ENCODE measurements at regions not wholly inside any gene's neighbourhood (a gene's known extent, or its start where the extent isn't known, plus 50 kb on each side); places are given as distances from the start of the nearest gene placed in this dataset.

DNA sequence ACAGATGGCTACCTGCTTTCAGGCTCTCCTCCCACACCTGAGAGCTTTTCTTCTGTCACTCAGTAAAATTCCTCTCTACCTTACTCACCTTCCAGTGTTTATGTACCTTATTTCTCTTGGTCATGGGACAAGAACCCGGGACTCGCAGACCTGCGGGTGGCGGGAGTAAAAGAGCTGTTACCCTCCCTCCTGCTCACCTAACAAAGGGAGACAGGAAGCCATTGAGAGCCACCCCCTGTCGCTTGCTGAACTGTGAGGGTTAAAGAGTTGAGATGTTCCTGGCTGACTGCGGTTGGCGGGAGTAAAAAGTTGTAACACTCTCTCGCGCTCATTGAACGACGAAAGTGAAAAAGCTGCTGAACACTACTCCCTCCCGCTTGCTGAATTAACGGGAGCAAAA, 1935.1 kb upstream of the FLRT2 start:
- Histone ChIP-seq H3K27ac (ENCODE audit: low read depth, low read length, poor library complexity, severe bottlenecking) (no peak overlapping the region), H3K4me2 (ENCODE audit: low read length) (no peak overlapping the region), H3K4me1 (ENCODE audit: insufficient read depth, low read length, poor library complexity, severe bottlenecking) (no peaks in the 10 kb centered on the region), H2AFZ (ENCODE audit: low read length) (no peak overlapping the region), H3K9me2 (ENCODE audit: insufficient read depth, low read length) (no peaks in the 10 kb centered on the region), H3K36me3 (ENCODE audit: insufficient read depth, low read length) (no peaks in the 10 kb centered on the region), H3K4me3 (ENCODE audit: low read depth, low read length, poor library complexity, severe bottlenecking) (no peak overlapping the region), H3K9me3 (ENCODE audit: low read length) (no peaks in the 10 kb centered on the region), H3K79me2 (ENCODE audit: insufficient read depth, low read depth, low read length) (no peaks in the 10 kb centered on the region), H4K20me1 (ENCODE audit: insufficient read depth, low read length) (no peaks in the 10 kb centered on the region)
- no peak for DNase-seq (ENCODE audit: low spot score)
- intact Hi-C loops (cut with micrococcal nuclease; ENCODE audit: unreplicated experiment) = no loop called here
- no TSS peak for BruUV-seq (replicated peaks)
- TF ChIP-seq CTCF (conservative IDR thresholded peaks at IDR 0.05; ENCODE audit: low read length) = no peak
- no peak for TF ChIP-seq EZH2phosphoT487 (IDR thresholded peaks at IDR 0.05; ENCODE audit: borderline replicate concordance, low read depth, low read length)
- POLR2A ChIA-PET = no interaction called here
- CTCF ChIA-PET (ENCODE audit: unreplicated experiment) = no interaction called here

DNA sequence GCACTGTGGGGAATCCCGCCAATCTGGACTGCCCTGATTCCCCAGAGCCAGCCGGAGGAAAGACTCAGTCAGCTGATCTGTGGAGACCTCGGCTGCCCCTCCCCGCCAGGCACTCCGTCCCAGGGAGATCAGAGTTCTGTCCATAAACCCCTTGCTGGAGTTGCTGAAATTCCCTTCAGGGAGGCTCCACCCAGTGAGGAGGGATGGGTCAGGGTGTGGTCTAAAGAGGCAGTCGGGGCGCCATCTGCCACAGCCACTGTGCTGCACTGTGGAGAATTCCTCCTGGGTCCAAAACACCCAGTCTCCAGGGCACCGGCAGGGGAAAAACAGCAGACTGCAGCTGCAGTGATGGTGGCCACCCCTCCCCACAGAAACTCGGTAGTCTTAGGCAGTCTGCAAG, 1922.3 kb upstream of the FLRT2 start:
- intact Hi-C loops (cut with micrococcal nuclease; ENCODE audit: unreplicated experiment) = no loop called here
- H2AFZ ChIP-seq (ENCODE audit: low read length) = no peak overlapping the region
- H3K4me3 ChIP-seq (ENCODE audit: low read depth, low read length, poor library complexity, severe bottlenecking) = no peak overlapping the region
- no peaks in the 10 kb centered on the region for H3K9me2 ChIP-seq (ENCODE audit: insufficient read depth, low read length)
- H3K36me3 ChIP-seq (ENCODE audit: insufficient read depth, low read length) = no peaks in the 10 kb centered on the region
- no peaks in the 10 kb centered on the region for H3K79me2 ChIP-seq (ENCODE audit: insufficient read depth, low read depth, low read length)
- CTCF ChIA-PET (ENCODE audit: unreplicated experiment) = no interaction called here
- POLR2A ChIA-PET = no interaction called here
- H3K4me2 ChIP-seq (ENCODE audit: low read length) = no peak overlapping the region
- no peaks in the 10 kb centered on the region for H3K9me3 ChIP-seq (ENCODE audit: low read length)
- no TSS peak for BruUV-seq (replicated peaks)
- H4K20me1 ChIP-seq (ENCODE audit: insufficient read depth, low read length) = no peaks in the 10 kb centered on the region
- TF ChIP-seq CTCF (conservative IDR thresholded peaks at IDR 0.05; ENCODE audit: low read length) (no peak), EZH2phosphoT487 (IDR thresholded peaks at IDR 0.05; ENCODE audit: borderline replicate concordance, low read depth, low read length) (no peak)
- H3K27ac ChIP-seq (ENCODE audit: low read depth, low read length, poor library complexity, severe bottlenecking) = no peak overlapping the region
- H3K4me1 ChIP-seq (ENCODE audit: insufficient read depth, low read length, poor library complexity, severe bottlenecking) = no peaks in the 10 kb centered on the region
- no peak for DNase-seq (ENCODE audit: low spot score)

- intact Hi-C loops (cut with micrococcal nuclease; ENCODE audit: unreplicated experiment) = no loop called here
- Histone ChIP-seq H3K4me3 (ENCODE audit: low read depth, low read length, poor library complexity, severe bottlenecking) (no peak overlapping the region), H3K9me3 (ENCODE audit: low read length) (no peaks in the 10 kb centered on the region), H3K27ac (ENCODE audit: low read depth, low read length, poor library complexity, severe bottlenecking) (no peak overlapping the region), H3K4me2 (ENCODE audit: low read length) (no peak overlapping the region), H3K4me1 (ENCODE audit: insufficient read depth, low read length, poor library complexity, severe bottlenecking) (no peaks in the 10 kb centered on the region), H4K20me1 (ENCODE audit: insufficient read depth, low read length) (no peaks in the 10 kb centered on the region), H3K9me2 (ENCODE audit: insufficient read depth, low read length) (no peaks in the 10 kb centered on the region), H3K79me2 (ENCODE audit: insufficient read depth, low read depth, low read length) (no peaks in the 10 kb centered on the region), H2AFZ (ENCODE audit: low read length) (no peak overlapping the region), H3K36me3 (ENCODE audit: insufficient read depth, low read length) (no peaks in the 10 kb centered on the region)
- POLR2A ChIA-PET = interaction anchor here (0.6 kb wide), 1 partner anchor 1075 kb away, joined by 3 read pairs; no protein-coding TSS in a partner anchor
- no peak for TF ChIP-seq CTCF (conservative IDR thresholded peaks at IDR 0.05; ENCODE audit: low read length)
- TF ChIP-seq EZH2phosphoT487 (IDR thresholded peaks at IDR 0.05; ENCODE audit: borderline replicate concordance, low read depth, low read length) = no peak
- BruUV-seq (replicated peaks) = no TSS peak
- DNase-seq (ENCODE audit: low spot score) = no peak
- CTCF ChIA-PET (ENCODE audit: unreplicated experiment) = no interaction called here
These were observed 1918.5 kb upstream of the FLRT2 start for GRCh38 chr14:83611491-83611890.

Data from OCI-LY7 (cell line).